KMS-11 (cell line): ENCODE measurements at regions not wholly inside any gene's neighbourhood (a gene's known extent, or its start where the extent isn't known, plus 50 kb on each side); places are given as distances from the start of the nearest gene placed in this dataset.

Experiments used
- H2AFZ ChIP-seq: fragments of 200-600 bp; sonication (generic); 2 replicates; pipeline ENCODE4 v1.6.1; 2016; ENCODE audit warnings: antibody characterized with exemption, mixed run types, low read depth
- H3K27ac ChIP-seq: fragments of 200-600 bp; sonication (generic); 2 replicates; pipeline ENCODE4 v1.6.1; 2016; ENCODE audit warnings: mild to moderate bottlenecking, mixed run types
- H3K27me3 ChIP-seq: fragments of 200-600 bp; sonication (generic); 2 replicates; pipeline ENCODE4 v1.6.1; 2017; ENCODE audit warnings: mild to moderate bottlenecking, low read depth, mixed run types, moderate library complexity; ENCODE audit not compliant: insufficient read depth
- H3K36me3 ChIP-seq: fragments of 200-600 bp; sonication (generic); 2 replicates; pipeline ENCODE4 v1.6.1; 2017; ENCODE audit warnings: mild to moderate bottlenecking, mixed run types; ENCODE audit not compliant: insufficient read depth
- H3K4me1 ChIP-seq: fragments of 200-600 bp; sonication (generic); 2 replicates; pipeline ENCODE4 v1.6.1; 2016; ENCODE audit warnings: mild to moderate bottlenecking, low read depth, mixed run types; ENCODE audit not compliant: poor library complexity, severe bottlenecking
- H3K4me2 ChIP-seq: fragments of 200-600 bp; sonication (generic); 2 replicates; pipeline ENCODE4 v1.7.0; 2016; ENCODE audit warnings: mild to moderate bottlenecking, mixed run types
- H3K4me3 ChIP-seq: fragments of 200-600 bp; sonication (generic); IDR thresholded peaks from 2 replicates; pipeline ENCODE4 v1.6.1; 2017; ENCODE audit warnings: low read depth, low read length, mixed read lengths; ENCODE audit not compliant: insufficient read depth
- H3K79me2 ChIP-seq: fragments of 200-600 bp; sonication (generic); 2 replicates; pipeline ENCODE4 v1.6.1; 2016; ENCODE audit warnings: low read depth, mixed run types; ENCODE audit not compliant: insufficient read depth
- H3K9ac ChIP-seq: fragments of 200-600 bp; sonication (generic); 2 replicates; pipeline ENCODE4 v1.6.1; 2016; ENCODE audit warnings: mild to moderate bottlenecking, mixed run types
- H4K20me1 ChIP-seq: fragments of 200-600 bp; sonication (generic); 2 replicates; pipeline ENCODE4 v1.6.1; 2016; ENCODE audit warnings: mild to moderate bottlenecking, mixed run types; ENCODE audit not compliant: insufficient read depth
- TF ChIP-seq, protein P1 (sequence below): fragments of 200-600 bp; sonication (generic); conservative IDR thresholded peaks from 2 replicates; pipeline ENCODE4 v1.6.1; 2017; ENCODE audit warnings: low read depth, mild to moderate bottlenecking, antibody characterized with exemption, low read length, moderate library complexity, mixed read lengths

DNA sequence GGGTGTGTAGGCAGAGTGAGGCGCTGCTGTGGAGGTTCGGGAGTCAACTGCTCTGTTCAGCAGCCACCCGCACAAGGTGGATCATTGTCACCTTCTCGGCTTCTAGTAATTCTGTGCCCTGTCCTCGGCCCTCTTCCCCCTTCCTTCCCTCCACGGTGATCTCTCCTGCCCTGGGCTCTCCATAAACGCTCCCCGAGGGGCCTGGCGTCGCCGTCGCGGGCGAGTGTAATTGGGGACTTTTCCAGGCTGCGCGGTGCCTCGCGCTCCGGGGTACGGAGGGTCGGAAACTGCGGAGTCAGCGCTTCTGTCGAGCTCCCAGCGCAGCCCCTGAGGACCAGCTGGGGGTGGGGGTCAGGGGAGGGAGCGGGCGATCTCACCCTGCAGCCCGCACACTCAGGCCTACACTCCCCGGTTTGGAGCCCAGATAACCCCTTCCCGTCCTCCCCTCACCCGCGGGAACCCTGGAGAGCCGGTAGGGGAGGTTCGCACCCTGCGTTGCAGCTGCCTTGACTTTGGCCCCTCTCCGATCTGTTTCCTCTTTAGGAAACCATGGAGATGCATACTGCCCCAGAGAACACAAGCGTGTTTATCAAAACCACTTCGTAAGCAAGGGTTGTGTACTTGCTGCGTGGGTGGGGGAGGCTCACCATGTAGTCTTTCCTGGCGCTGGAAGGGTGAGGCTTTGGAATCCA, 188.3 kb upstream of the ZNF618 start:
- Histone ChIP-seq H3K79me2 (no peaks in the 10 kb centered on the region), H3K4me2 (no peak overlapping the region), H3K36me3 (no peaks in the 10 kb centered on the region), H3K27ac (no peak overlapping the region), H3K4me1 (no peaks in the 10 kb centered on the region), H4K20me1 (no peaks in the 10 kb centered on the region), H3K9ac (no peak overlapping the region), H3K27me3 (no peaks in the 10 kb centered on the region), H2AFZ (no peak overlapping the region), H3K4me3 (no peak overlapping the region)
- TF ChIP-seq, protein P1, sequence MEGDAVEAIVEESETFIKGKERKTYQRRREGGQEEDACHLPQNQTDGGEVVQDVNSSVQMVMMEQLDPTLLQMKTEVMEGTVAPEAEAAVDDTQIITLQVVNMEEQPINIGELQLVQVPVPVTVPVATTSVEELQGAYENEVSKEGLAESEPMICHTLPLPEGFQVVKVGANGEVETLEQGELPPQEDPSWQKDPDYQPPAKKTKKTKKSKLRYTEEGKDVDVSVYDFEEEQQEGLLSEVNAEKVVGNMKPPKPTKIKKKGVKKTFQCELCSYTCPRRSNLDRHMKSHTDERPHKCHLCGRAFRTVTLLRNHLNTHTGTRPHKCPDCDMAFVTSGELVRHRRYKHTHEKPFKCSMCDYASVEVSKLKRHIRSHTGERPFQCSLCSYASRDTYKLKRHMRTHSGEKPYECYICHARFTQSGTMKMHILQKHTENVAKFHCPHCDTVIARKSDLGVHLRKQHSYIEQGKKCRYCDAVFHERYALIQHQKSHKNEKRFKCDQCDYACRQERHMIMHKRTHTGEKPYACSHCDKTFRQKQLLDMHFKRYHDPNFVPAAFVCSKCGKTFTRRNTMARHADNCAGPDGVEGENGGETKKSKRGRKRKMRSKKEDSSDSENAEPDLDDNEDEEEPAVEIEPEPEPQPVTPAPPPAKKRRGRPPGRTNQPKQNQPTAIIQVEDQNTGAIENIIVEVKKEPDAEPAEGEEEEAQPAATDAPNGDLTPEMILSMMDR, result no peak

DNA sequence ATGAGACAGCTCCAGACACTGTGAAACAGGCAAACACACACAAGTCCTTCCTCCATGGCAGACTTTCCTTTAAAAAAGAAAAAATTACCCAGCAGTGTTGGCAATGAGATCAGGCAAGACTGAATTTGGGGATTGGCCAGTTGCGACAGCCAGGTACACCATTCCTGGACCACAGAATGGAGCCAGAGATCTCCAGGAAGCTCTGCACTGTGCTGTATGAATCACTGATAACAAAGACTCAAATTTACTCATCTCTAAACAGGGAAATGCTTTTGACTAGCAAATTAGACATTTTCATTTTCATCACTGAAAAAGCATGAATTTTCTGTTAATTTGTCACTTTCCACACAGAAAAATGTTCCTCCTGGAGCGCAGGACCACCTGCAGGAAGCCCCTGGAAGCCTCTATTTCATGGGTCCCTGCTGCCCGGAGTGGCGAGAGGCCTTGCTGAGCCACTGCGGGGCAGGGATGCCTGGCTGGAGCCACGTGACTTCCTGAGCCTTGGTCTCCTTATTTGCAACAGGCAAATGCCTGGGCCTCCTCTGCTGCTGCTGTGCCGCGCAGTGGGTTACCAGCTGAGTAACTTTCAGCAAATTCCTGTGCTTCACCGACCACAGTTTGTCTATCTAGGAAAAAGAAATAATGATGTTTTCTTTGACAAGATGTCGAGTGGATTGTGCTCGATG, 185.9 kb upstream of the ZNF618 start:
- TF ChIP-seq, protein P1, result no peak
- no peaks in the 10 kb centered on the region for H3K36me3 ChIP-seq
- H3K4me3 ChIP-seq, result no peak overlapping the region

DNA sequence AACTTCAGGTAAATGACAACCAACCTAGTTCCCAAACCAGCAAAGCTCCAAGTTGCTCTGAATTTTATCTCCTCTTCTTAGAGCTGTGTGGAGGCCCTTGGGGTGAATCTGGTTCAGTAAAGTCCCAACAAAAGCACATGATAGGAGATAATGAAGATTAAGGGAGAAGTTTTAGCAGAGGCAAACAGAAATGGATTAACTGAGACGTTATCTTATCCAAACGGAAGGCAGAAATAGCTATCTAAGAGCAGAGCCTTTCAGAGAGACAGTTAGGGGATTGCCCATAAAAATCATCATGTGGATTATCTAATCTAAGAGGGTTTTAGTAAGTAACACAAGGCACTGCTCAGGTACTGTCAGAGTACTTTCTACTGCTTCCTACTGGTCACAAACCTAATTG, 183.9 kb upstream of the ZNF618 start:
- Histone ChIP-seq H2AFZ (no peak overlapping the region), H4K20me1 (no peaks in the 10 kb centered on the region), H3K4me2 (no peak overlapping the region), H3K79me2 (no peaks in the 10 kb centered on the region), H3K27me3 (no peaks in the 10 kb centered on the region), H3K36me3 (no peaks in the 10 kb centered on the region), H3K9ac (no peak overlapping the region), H3K4me3 (no peak overlapping the region), H3K4me1 (no peaks in the 10 kb centered on the region), H3K27ac (no peak overlapping the region)
- TF ChIP-seq, protein P1, result no peak

More for the DNA sequence above, 185.9 kb upstream of the ZNF618 start:
- H3K27me3 ChIP-seq, result no peaks in the 10 kb centered on the region
- no peak overlapping the region for H3K27ac ChIP-seq
- H3K4me2 ChIP-seq, result no peak overlapping the region
- H3K79me2 ChIP-seq, result no peaks in the 10 kb centered on the region
- no peaks in the 10 kb centered on the region for H4K20me1 ChIP-seq
- no peak overlapping the region for H3K9ac ChIP-seq
- H3K4me1 ChIP-seq, result no peaks in the 10 kb centered on the region
- no peak overlapping the region for H2AFZ ChIP-seq

DNA sequence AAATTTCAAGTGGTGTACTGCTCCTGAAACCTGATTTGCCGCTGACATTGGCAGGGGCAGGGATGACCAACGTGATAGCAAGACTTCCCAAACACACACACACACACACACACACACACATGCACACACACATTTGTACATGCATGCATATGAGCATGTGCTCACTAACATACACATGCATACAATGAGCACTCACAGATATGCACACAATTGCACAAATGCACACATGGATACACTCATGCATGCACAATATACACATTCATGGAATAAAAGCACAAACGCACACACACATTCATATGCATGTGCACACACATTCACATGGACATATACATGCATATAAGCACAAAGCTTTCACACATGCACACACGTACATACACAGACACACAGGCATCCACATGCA, 181.2 kb upstream of the ZNF618 start:
- no peaks in the 10 kb centered on the region for H3K27me3 ChIP-seq
- no peak overlapping the region for H3K27ac ChIP-seq
- H3K4me2 ChIP-seq, result no peak overlapping the region
- H3K4me1 ChIP-seq, result no peaks in the 10 kb centered on the region
- no peak overlapping the region for H3K9ac ChIP-seq
- H3K36me3 ChIP-seq, result no peaks in the 10 kb centered on the region
- no peaks in the 10 kb centered on the region for H4K20me1 ChIP-seq
- no peak overlapping the region for H2AFZ ChIP-seq
- no peak overlapping the region for H3K4me3 ChIP-seq
- TF ChIP-seq, protein P1, result no peak
- no peaks in the 10 kb centered on the region for H3K79me2 ChIP-seq
